Stimulated activated CD4-positive, alpha-beta T cell treated with anti-CD3 and anti-CD28 coated beads, Interleukin-2, amount 100 ng/mL, for 48 hours (primary cell): ENCODE measurements at regions not wholly inside any gene's neighbourhood (a gene's known extent, or its start where the extent isn't known, plus 50 kb on each side); places are given as distances from the start of the nearest gene placed in this dataset.

Experiments used
- DNase-seq, 2 donors: peaks; one replicate each; pipeline ENCODE4 v3.0.0-alpha.2; 2020

DNA sequence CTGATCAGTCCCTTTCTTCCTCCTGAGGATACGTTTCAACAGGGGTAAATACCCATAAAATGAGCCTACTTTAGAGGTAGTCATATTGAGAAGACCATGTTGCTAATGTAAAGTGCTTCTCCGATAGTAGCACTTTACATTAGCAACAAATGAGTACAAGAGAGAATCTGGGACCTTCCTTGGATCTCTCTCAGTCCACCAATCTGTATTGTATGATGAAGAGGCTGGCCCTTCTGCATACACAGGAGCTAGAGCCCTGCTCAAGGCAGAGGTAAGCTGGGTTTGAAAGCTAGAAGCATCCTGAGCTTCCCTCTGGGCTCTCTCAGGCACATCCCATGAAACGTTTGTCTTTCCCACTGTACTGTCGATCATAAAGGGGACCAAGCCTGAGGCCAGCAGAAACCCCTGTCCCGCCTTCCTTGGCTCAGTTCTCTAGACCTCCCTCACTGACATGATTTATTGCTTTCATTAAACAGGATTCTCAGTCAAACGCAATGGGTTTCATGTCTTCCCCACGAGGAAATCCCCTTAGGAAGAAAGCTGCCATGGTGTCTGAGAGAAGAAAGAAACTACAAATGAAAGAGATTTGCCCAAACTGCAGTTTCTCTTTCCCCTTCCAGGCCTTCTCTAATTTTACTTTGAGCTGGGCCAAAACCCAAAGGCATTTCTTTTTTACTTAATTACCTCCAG, 62.8 kb upstream of the BCAR3 start:
- DNase-seq = no peak

DNA sequence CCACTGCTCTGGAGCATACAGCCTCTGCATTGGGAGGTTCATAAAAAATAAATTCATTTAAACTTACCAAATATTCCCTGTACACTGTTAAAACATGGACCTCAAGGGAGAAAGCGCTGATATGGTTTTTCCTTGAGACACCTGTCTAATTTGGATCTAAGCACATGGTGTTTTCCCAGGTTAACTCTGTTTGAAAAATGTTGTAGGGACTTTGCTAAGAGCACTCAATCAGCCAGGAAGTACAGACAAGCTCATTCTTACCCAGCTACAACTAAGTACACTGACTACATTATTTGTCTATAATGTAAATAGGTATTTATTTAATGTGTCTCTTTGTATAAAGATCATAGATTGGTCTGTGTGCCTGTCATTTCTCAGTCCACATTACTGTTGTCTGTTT, 61.8 kb upstream of the BCAR3 start:
- DNase-seq = no peak

DNA sequence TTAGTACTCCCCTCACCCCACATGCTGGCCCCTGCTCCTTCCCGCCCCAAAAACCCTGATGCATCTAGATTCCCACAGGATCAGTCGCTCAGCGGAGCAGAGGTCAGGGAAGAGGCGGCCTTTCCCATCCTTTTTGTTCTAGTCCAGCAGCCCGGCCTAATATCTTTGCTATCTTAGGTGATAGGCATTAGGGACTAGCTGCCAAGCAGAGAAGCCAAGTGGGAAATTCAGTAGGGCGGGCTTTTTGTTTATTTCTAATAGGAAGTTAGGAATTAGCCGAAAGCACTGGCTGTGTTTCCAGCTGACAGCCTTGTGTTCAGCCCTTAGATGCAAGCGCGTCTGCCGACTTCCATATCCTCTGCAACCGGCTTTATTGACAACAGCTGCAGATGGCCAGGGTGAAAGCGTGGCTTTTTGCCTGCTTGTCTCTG, 59.0 kb upstream of the BCAR3 start:
- DNase-seq = no peak

DNA sequence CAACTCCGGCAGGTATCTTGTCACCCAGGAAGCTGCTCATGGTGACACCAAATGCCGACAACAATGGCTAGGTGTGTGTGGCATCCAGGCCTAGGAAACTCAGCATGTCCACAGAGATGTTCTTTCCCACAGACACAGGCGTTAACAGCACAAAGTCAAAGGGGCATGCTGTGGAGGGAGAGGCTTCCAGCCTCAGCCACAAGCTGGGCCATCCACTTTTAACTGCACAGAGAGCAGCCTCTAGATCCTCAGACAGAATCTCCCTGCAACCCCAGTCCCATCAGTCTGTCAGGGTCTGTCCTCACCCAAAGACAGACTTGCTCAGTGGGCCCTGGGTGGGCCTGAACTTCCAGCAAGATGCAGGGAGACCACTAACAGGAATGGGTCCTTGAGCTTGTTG, 58.5 kb upstream of the BCAR3 start:
- no peak for DNase-seq

DNA sequence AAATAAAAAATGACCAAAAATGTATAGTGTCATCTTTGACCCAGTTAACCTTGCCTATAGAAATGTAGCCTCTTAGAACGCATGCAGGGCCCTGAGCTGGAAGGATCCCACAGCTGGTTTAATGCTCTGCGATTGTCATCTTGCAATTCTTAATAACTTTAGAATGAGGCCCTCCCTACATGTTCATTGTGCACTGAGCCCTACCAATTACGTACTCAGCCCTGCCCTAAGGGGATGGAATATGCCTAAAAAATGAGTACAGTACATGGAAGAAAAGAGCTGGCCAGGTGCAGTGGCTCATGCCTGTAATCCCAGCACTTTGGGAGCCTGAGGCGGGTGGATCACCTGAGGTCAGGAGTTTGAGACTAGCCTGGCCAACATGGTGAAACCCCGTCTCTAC, 57.8 kb upstream of the BCAR3 start:
- DNase-seq = no peak

DNA sequence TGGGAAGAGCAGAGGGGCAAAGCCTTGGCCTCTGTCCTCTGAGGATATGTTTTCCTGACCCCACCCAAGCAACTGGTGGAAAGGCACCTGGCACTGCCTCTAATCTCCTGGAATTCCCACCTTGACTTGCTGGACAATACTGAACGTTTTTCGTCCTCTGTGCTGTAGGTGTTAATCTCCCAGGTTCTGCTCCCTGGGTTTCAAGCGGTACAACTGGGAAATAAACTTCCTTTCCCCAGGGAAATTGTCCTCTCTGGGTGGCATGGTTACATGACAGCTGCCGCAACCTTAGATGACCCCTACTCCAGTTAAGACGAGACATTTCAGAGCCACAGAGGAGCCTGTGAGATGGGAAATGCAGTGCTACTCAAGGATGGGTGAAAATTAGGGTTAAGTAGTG, 57.3 kb upstream of the BCAR3 start:
- DNase-seq = no peak

DNA sequence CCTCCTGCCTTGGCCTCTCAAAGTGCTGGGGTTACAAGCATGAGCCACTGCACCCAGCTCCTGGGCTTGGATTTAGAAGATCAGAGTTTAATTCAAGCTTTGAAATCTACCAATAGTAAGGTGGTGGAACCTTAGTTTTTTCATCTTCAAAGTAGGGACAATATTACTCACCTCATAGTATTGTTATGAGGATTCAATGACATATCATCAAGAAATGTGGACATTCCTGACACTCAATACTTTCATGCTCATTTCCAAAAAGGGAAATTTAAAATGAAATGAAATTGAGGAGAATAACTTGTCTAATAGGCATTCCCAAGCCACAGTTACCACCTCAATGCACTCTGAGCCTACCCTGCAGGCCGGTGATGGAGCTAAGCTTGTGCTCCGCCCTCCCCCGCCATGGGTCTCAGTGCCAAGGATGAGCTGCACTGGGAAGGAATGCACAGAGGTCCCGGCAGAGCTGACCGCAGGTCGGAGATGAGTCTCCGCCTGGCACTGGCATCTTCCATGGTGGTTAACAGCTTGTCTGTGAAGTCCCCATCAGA, 56.5 kb upstream of the BCAR3 start:
- DNase-seq = no peak

DNA sequence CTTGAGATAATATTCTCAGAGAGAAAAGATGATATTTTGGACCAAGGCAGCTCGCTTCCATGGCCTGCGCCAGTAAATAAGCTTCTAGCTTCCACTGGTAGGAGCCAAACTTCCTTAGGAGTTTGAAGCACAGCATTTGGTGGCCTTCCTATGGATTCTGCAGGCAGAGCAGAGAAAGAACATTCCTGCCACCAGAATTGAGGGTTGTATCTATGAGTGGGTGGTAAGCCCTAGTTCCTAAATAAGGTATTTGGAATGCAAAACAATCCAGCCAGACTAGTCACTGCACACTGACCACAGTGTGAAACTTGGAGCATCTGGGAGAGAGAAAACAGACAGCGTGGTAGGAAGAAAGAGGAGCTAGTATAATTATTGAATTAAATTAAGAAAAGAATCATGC, 54.1 kb upstream of the BCAR3 start:
- DNase-seq = no peak

DNA sequence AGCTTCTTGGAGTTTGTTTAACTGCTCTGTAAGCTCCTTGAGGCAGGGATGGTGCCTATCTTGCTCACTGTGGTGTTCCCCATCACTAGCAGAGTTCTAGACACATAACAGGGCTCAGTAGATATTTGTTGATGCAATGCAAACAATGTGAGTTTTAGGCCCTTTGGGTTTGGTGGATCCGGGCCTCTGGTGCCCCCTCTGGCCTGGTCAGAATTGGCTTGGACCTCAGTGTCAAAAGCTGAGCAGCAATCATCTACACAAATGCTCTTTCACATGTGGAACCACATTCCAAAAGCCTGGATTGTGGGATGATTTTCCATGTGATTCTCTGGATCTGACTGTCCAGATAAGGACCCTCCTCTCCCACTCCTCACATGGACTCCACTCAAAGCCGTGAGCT, 53.4 kb upstream of the BCAR3 start:
- DNase-seq = no peak

DNA sequence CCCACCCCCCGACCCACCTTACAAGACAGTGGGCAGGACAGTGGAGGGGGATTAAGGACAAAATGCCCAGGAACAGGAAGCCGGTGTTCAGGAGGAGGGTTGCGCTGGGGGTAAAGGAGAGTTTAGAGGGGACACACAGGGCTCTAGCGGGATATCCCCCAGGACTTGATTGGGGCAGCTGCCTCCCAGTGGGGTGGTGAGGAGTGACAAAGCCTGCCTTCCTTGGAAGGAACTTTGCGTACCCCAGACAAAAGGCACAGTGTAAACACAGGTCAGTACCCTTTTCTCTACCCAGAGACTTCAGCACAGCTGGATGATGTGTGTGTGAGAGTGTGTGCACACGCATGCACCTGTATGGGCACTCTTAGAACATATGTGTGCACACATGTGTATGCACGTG, 51.7 kb upstream of the BCAR3 start:
- no peak for DNase-seq

DNA sequence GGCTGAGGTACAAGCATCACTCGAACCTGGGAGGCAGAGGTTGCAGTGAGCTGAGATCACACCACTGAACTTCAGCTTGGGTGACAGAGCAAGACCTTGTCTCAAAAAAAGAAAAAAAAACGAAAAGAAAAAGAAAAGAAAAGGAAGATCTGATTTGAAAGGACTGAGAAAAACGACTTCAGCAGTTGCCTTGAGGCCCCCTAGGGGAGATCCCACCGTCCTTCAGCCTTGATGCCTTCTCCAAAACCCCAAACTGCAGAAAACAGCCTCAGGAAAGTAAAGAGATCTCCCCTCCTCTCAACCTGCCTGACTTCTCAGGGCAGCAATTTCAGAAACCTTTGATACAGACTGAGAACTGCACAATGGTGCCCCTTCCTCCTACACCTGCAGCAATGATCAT, 50.9 kb upstream of the BCAR3 start:
- DNase-seq = no peak
